SK-N-SH treated with all-trans-retinoic acid at 6 μM for 48 hours (cell line): ENCODE measurements at regions not wholly inside any gene's neighbourhood (a gene's known extent, or its start where the extent isn't known, plus 50 kb on each side); places are given as distances from the start of the nearest gene placed in this dataset.

Source experiments
- ARNTL ChIP-seq: fragments of 450-650 bp; formaldehyde crosslinking; IDR thresholded peaks from 2 replicates; pipeline ENCODE4 v1.5.0; 2020; ENCODE audit warnings: low read depth, mild to moderate bottlenecking, moderate library complexity, borderline replicate concordance
- TSHZ2 ChIP-seq: fragments of 250-450 bp; sonication (Bioruptor Pico); IDR thresholded peaks from 2 replicates; pipeline ENCODE4 v1.5.0; 2020; ENCODE audit warnings: mild to moderate bottlenecking, moderate library complexity
- ZNF8 ChIP-seq: fragments of 450-650 bp; formaldehyde crosslinking; IDR thresholded peaks from 2 replicates; pipeline ENCODE4 v1.5.0; 2020; ENCODE audit warnings: mild to moderate bottlenecking, moderate library complexity

DNA sequence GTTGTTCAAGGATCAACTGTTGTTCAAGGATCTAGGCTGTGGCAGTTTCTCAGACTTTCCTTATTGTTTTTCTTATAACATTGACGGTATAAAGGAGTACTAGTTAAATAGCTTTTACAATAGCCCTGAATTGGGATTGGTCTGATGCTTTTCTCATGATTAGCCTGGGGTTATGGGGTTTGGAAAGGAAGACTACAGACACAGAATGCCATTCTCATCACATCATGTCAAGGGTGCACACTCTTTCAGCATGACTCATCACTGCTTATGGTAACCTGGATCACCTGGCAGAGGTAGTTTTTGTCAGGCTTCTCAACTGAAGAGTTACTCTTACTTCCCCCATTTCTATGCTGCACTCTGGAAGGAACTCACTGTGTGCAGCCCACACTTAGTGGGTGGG is 194.2 kb upstream of the NPSR1 start:
- TF ChIP-seq ARNTL (CRISPR knock-in tag) (no peak), TSHZ2 (CRISPR knock-in tag) (no peak), ZNF8 (CRISPR knock-in tag) (no peak)
